ENCODE measurements at regions not wholly inside any gene's neighbourhood (a gene's known extent, or its start where the extent isn't known, plus 50 kb on each side); places are given as distances from the start of the nearest gene placed in this dataset.

- intact Hi-C loops (cut with DNase I) = no loop called here
- H3K36me3 ChIP-seq = no peaks in the 10 kb centered on the region
- H3K27ac ChIP-seq = no peak overlapping the region
- H3K9me3 ChIP-seq = no peaks in the 10 kb centered on the region
- no peaks in the 10 kb centered on the region for H3K27me3 ChIP-seq
- no peaks in the 10 kb centered on the region for H3K4me1 ChIP-seq
- no peak overlapping the region for H3K4me3 ChIP-seq
- DNase-seq (ENCODE audit: extremely low spot score in 2 of 2) = no peak
- no peak for TF ChIP-seq POLR2AphosphoS5 (IDR thresholded peaks at IDR 0.05; ENCODE audit: insufficient read depth in 1 of 2, low read depth in 1 of 2)
- no peak for TF ChIP-seq POLR2A (IDR thresholded peaks at IDR 0.05)
- TF ChIP-seq CTCF (IDR thresholded peaks at IDR 0.05) = no peak
These were observed 356.3 kb upstream of the PRMT6 start for GRCh38 chr1:106700211-106700610.

DNA sequence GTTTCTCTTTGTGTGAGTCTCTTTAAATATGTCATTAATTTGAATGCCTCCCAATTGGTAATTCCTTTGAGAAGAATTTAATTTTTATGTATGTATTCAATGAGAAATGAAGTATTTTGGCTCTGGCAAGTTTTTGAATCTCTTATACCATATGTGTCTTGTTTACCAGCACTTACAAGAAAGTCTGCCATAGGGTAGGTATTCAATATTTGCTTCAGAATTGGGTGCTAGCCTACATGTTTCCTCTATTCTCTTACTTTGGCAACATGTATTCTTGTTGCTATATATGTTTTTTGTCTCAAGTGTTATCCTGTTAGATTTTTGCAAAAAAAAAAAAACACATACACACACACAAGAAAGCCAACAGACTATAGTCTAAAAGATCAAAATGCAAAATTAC, 350.5 kb upstream of the PRMT6 start:
- H3K36me3 ChIP-seq = no peaks in the 10 kb centered on the region
- no peaks in the 10 kb centered on the region for H3K4me1 ChIP-seq
- no peak overlapping the region for H3K4me3 ChIP-seq
- DNase-seq (ENCODE audit: extremely low spot score in 2 of 2) = no peak
- no peaks in the 10 kb centered on the region for H3K27me3 ChIP-seq
- intact Hi-C loops (cut with DNase I) = no loop called here
- TF ChIP-seq POLR2AphosphoS5 (IDR thresholded peaks at IDR 0.05; ENCODE audit: insufficient read depth in 1 of 2, low read depth in 1 of 2) = no peak
- TF ChIP-seq POLR2A (IDR thresholded peaks at IDR 0.05) = no peak
- TF ChIP-seq CTCF (IDR thresholded peaks at IDR 0.05) = no peak
- H3K9me3 ChIP-seq = no peaks in the 10 kb centered on the region
- H3K27ac ChIP-seq = no peak overlapping the region

GRCh38 chr1:106717591-106717990, 338.9 kb upstream of the PRMT6 start:
- Histone ChIP-seq H3K4me1 (no peaks in the 10 kb centered on the region), H3K9me3 (no peaks in the 10 kb centered on the region), H3K27me3 (no peaks in the 10 kb centered on the region), H3K4me3 (no peak overlapping the region), H3K36me3 (no peaks in the 10 kb centered on the region), H3K27ac (no peak overlapping the region)
- TF ChIP-seq CTCF (IDR thresholded peaks at IDR 0.05) (no peak), POLR2A (IDR thresholded peaks at IDR 0.05) (no peak), POLR2AphosphoS5 (IDR thresholded peaks at IDR 0.05; ENCODE audit: insufficient read depth in 1 of 2, low read depth in 1 of 2) (no peak)
- intact Hi-C loops (cut with DNase I) = no loop called here
- DNase-seq (ENCODE audit: extremely low spot score in 2 of 2) = no peak

GRCh38 chr1:106721790-106722189, 334.7 kb upstream of the PRMT6 start:
- Histone ChIP-seq H3K36me3 (no peaks in the 10 kb centered on the region), H3K27me3 (no peaks in the 10 kb centered on the region), H3K4me3 (no peak overlapping the region), H3K4me1 (no peaks in the 10 kb centered on the region), H3K9me3 (no peaks in the 10 kb centered on the region), H3K27ac (no peak overlapping the region)
- intact Hi-C loops (cut with DNase I) = no loop called here
- no peak for DNase-seq (ENCODE audit: extremely low spot score in 2 of 2)
- TF ChIP-seq POLR2AphosphoS5 (IDR thresholded peaks at IDR 0.05; ENCODE audit: insufficient read depth in 1 of 2, low read depth in 1 of 2) = no peak

GRCh38 chr1:106722466-106722865, 334.0 kb upstream of the PRMT6 start:
- TF ChIP-seq POLR2A (IDR thresholded peaks at IDR 0.05) (no peak), CTCF (IDR thresholded peaks at IDR 0.05) (no peak), POLR2AphosphoS5 (IDR thresholded peaks at IDR 0.05; ENCODE audit: insufficient read depth in 1 of 2, low read depth in 1 of 2) (no peak)
- Histone ChIP-seq H3K9me3 (no peaks in the 10 kb centered on the region), H3K4me3 (no peak overlapping the region), H3K36me3 (no peaks in the 10 kb centered on the region), H3K27me3 (no peaks in the 10 kb centered on the region), H3K27ac (no peak overlapping the region), H3K4me1 (no peaks in the 10 kb centered on the region)
- intact Hi-C loops (cut with DNase I) = no loop called here
- DNase-seq (ENCODE audit: extremely low spot score in 2 of 2) = no peak

- intact Hi-C loops (cut with DNase I) = no loop called here
- no peaks in the 10 kb centered on the region for H3K4me1 ChIP-seq
- H3K27me3 ChIP-seq = no peaks in the 10 kb centered on the region
- TF ChIP-seq POLR2AphosphoS5 (IDR thresholded peaks at IDR 0.05; ENCODE audit: insufficient read depth in 1 of 2, low read depth in 1 of 2) (no peak), POLR2A (IDR thresholded peaks at IDR 0.05) (no peak), CTCF (IDR thresholded peaks at IDR 0.05) (no peak)
- H3K36me3 ChIP-seq = no peaks in the 10 kb centered on the region
- no peak overlapping the region for H3K27ac ChIP-seq
- no peak for DNase-seq (ENCODE audit: extremely low spot score in 2 of 2)
- H3K4me3 ChIP-seq = no peak overlapping the region
- H3K9me3 ChIP-seq = no peaks in the 10 kb centered on the region
These were observed 329.3 kb upstream of the PRMT6 start for GRCh38 chr1:106727171-106727570.
